ENCODE measurements at regions not wholly inside any gene's neighbourhood (a gene's known extent, or its start where the extent isn't known, plus 50 kb on each side); places are given as distances from the start of the nearest gene placed in this dataset.

GRCh38 chr10:128549101-128549608 lies 422.9 kb upstream of the MKI67 start:
- CTCF ChIA-PET, result interaction anchor here (0.6 to 1.2 kb wide), 2 partner anchors 19 to 20 kb away, joined by 3 read pairs; no protein-coding TSS in a partner anchor
- H3K27ac ChIP-seq (ENCODE audit: low read depth in 2 of 2, low read length in 1 of 2), result no peak overlapping the region
- WGBS (ENCODE audit: low lambda C conversion rate), result 23% methylated on average over 6 of the region's 6 CpGs
- no peaks in the 10 kb centered on the region for H3K27me3 ChIP-seq (ENCODE audit: insufficient read depth)
- no peak overlapping the region for H3K9ac ChIP-seq
- H3K79me2 ChIP-seq (ENCODE audit: insufficient read depth), result no peaks in the 10 kb centered on the region
- POLR2A ChIA-PET, result no interaction called here
- TF ChIP-seq NFIC (IDR thresholded peaks at IDR 0.05; ENCODE audit: borderline replicate concordance), result no peak
- TF ChIP-seq USF2 (IDR thresholded peaks at IDR 0.05; ENCODE audit: borderline replicate concordance, low read depth, low read length), result no peak
- TF ChIP-seq FOXM1 (IDR thresholded peaks at IDR 0.05; ENCODE audit: low read depth), result no peak
- no peak overlapping the region for H3K4me3 ChIP-seq (ENCODE audit: low read depth in 2 of 2, low read length in 1 of 2)
- H2AFZ ChIP-seq (ENCODE audit: low read depth), result no peak overlapping the region
- no peak overlapping the region for H3K4me2 ChIP-seq
- no peaks in the 10 kb centered on the region for H3K4me1 ChIP-seq (ENCODE audit: control insufficient read depth in 1 of 2, insufficient read depth in 2 of 2, low read depth in 1 of 2, low read length in 1 of 2)
- no peaks in the 10 kb centered on the region for H3F3A ChIP-seq (replicated peaks; ENCODE audit: insufficient read depth)
- H3K36me3 ChIP-seq (replicated peaks in 1 of 2; ENCODE audit: control insufficient read depth in 1 of 2, insufficient read depth in 2 of 2, low read length in 1 of 2), result no peaks in the 10 kb centered on the region
- H3K9me3 ChIP-seq, result no peaks in the 10 kb centered on the region; the same call in 1 of the 2 replicates
- no peaks in the 10 kb centered on the region for H4K20me1 ChIP-seq (ENCODE audit: insufficient read depth)
- H3K9me2 ChIP-seq, result no peaks in the 10 kb centered on the region
- DNase-seq, result no peak

GRCh38 chr10:128550045-128550444 lies 423.8 kb upstream of the MKI67 start:
- POLR2A ChIA-PET, result no interaction called here

More at GRCh38 chr10:128550045-128550444, 423.8 kb upstream of the MKI67 start:
- Histone ChIP-seq H3K27me3 (ENCODE audit: insufficient read depth) (no peaks in the 10 kb centered on the region), H3K4me2 (no peak overlapping the region), H3K4me1 (ENCODE audit: control insufficient read depth in 1 of 2, insufficient read depth in 2 of 2, low read depth in 1 of 2, low read length in 1 of 2) (no peaks in the 10 kb centered on the region), H3K4me3 (ENCODE audit: low read depth in 2 of 2, low read length in 1 of 2) (no peak overlapping the region), H3K27ac (ENCODE audit: low read depth in 2 of 2, low read length in 1 of 2) (no peak overlapping the region), H3F3A (replicated peaks; ENCODE audit: insufficient read depth) (no peaks in the 10 kb centered on the region), H3K36me3 (replicated peaks in 1 of 2; ENCODE audit: control insufficient read depth in 1 of 2, insufficient read depth in 2 of 2, low read length in 1 of 2) (no peaks in the 10 kb centered on the region), H4K20me1 (ENCODE audit: insufficient read depth) (no peaks in the 10 kb centered on the region), H3K9me3 (no peaks in the 10 kb centered on the region), H2AFZ (ENCODE audit: low read depth) (no peak overlapping the region), H3K79me2 (ENCODE audit: insufficient read depth) (no peaks in the 10 kb centered on the region), H3K9ac (no peak overlapping the region), H3K9me2 (no peaks in the 10 kb centered on the region)
- no peak for DNase-seq
- CTCF ChIA-PET, result interaction anchor here (0.6 kb wide), 1 partner anchor 19 kb away, joined by 3 read pairs; no protein-coding TSS in a partner anchor
- TF ChIP-seq POLR2AphosphoS5 (IDR thresholded peaks at IDR 0.05; ENCODE audit: low read depth, low read length), result no peak
- TF ChIP-seq YY1 (IDR thresholded peaks at IDR 0.05; ENCODE audit: low read depth), result no peak
- no peak for TF ChIP-seq ZBTB33 (IDR thresholded peaks at IDR 0.05; ENCODE audit: borderline replicate concordance, low read depth)
- TF ChIP-seq EZH2phosphoT487 (IDR thresholded peaks at IDR 0.05; ENCODE audit: borderline replicate concordance, low read depth), result no peak
- no peak for TF ChIP-seq SIN3A (IDR thresholded peaks at IDR 0.05; ENCODE audit: borderline replicate concordance, low read depth, low read length)
- TF ChIP-seq NFIC (IDR thresholded peaks at IDR 0.05; ENCODE audit: borderline replicate concordance), result no peak
- no peak for TF ChIP-seq JUND (IDR thresholded peaks at IDR 0.05)
- no peak for TF ChIP-seq RAD21 (IDR thresholded peaks at IDR 0.05; ENCODE audit: low read length)
- no peak for TF ChIP-seq USF2 (IDR thresholded peaks at IDR 0.05; ENCODE audit: borderline replicate concordance, low read depth, low read length)
- TF ChIP-seq USF1 (IDR thresholded peaks at IDR 0.05; ENCODE audit: borderline replicate concordance, low read depth), result no peak
- 45% methylated on average over 10 of the region's 10 CpGs for WGBS (ENCODE audit: low lambda C conversion rate)
